GM12865 (cell line): ENCODE measurements at regions not wholly inside any gene's neighbourhood (a gene's known extent, or its start where the extent isn't known, plus 50 kb on each side); places are given as distances from the start of the nearest gene placed in this dataset.

Experiments
- DNase-seq: peaks from one replicate; pipeline ENCODE4 v3.0.0; 2010; ENCODE audit warnings: low read depth
- H3K4me3 ChIP-seq: 2 replicates; pipeline ENCODE4 v1.5.1; 2011; ENCODE audit warnings: mild to moderate bottlenecking, low read depth, low read length, control low read depth
- CTCF ChIP-seq: IDR thresholded peaks from 2 replicates; pipeline ENCODE4 v1.5.1; 2011; ENCODE audit warnings: low read length, control low read depth, low read depth, inconsistent platforms; ENCODE audit not compliant: insufficient read depth; ENCODE audit errors: missing control alignments

DNA sequence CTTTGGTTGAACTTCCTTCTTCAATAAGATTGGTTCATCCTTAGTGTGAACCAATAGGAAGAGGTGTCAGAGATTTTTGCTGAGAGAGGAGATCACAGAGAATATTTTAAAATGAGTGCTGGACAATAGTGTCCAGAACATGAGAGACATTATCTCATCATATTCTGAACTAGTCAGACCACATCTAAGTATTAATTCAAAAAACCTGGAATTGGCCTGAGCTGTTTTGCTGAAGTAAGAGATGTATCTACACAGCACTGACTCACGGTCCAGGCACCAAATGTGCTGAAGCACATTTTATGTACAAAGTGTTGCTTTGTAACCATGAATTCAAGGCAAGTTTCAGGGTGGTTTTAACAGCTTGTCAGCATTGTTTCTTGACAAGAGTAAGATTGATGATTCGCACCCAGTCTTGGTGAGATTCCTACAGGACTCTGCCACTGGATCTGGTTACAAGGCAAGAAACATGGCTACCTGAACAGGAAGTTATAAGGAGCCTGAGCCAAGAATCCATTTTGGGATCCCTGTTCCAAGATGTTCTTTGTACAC, 178.2 kb upstream of the HEY2 start:
- TF ChIP-seq CTCF: no peak
- H3K4me3 ChIP-seq: no peak overlapping the region
- no peak for DNase-seq

DNA sequence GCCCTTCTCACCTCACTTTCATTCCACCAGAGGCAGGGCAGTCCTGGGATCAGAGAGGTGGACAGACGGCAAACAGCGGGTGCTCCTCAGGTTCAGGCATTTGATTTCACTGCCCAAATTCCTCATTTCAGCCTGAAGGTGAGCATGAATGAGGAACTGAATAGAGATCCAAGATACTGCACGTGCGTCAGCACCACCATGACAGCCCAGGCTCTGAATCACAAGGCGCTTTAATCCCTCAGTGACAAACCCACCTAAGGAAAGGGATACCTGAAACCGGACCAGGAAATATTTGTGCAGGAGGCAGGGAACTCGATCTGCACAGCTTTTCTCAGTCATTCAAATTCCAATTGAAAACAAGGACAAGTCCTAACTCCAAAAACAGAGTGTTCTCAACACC, 174.8 kb upstream of the HEY2 start:
- DNase-seq: no peak
- H3K4me3 ChIP-seq: no peak overlapping the region
- TF ChIP-seq CTCF: no peak

- H3K4me3 ChIP-seq: no peak overlapping the region
- DNase-seq: no peak
- TF ChIP-seq CTCF: no peak
Observed at GRCh38 chr6:125577124-125577662, 172.2 kb upstream of the HEY2 start.

GRCh38 chr6:125584468-125584939, 164.9 kb upstream of the HEY2 start:
- no peak overlapping the region for H3K4me3 ChIP-seq
- DNase-seq: no peak
- no peak for TF ChIP-seq CTCF

- TF ChIP-seq CTCF: no peak
- no peak overlapping the region for H3K4me3 ChIP-seq
- no peak for DNase-seq
Observed at GRCh38 chr6:125585470-125585869, 164.0 kb upstream of the HEY2 start.

GRCh38 chr6:125586074-125586473, 163.4 kb upstream of the HEY2 start:
- no peak for TF ChIP-seq CTCF
- DNase-seq: no peak
- no peak overlapping the region for H3K4me3 ChIP-seq

DNA sequence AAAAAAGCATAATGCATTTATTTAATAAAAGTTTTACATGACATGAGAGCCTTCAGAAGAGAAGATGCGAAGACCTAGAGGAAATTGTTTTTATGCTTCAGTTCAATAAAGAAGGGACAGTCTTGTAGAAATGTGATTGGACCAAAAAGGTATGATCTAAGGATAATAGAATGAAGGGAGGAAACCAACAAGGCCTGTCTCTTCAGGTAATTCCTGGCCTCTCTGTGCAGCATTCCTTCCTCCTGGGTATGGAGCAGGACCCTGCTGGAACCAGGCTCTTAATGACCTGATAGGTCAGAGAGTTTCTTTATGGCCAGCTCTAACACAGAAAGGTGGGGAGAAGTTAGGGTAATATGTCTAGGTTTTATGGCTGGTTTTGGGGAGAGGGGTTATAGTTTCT, 162.8 kb upstream of the HEY2 start:
- TF ChIP-seq CTCF: no peak
- no peak overlapping the region for H3K4me3 ChIP-seq
- no peak for DNase-seq
